Activated T-cell treated with anti-CD3 and anti-CD28 coated beads for 4 hours (primary cell): ENCODE measurements at regions not wholly inside any gene's neighbourhood (a gene's known extent, or its start where the extent isn't known, plus 50 kb on each side); places are given as distances from the start of the nearest gene placed in this dataset.

Experiments
- DNase-seq: peaks from one replicate; pipeline ENCODE4 v3.0.0-alpha.2; 2020

- DNase-seq = no peak
Observed at GRCh38 chr7:114109721-114110120, 190.9 kb upstream of the PPP1R3A start.

- DNase-seq = no peak
Observed at GRCh38 chr7:114109304-114109703, 190.5 kb upstream of the PPP1R3A start.

GRCh38 chr7:114108510-114108909 is 189.7 kb upstream of the PPP1R3A start:
- DNase-seq = no peak

GRCh38 chr7:114107522-114107921 is 188.7 kb upstream of the PPP1R3A start:
- DNase-seq = no peak

- DNase-seq = no peak
Observed at GRCh38 chr7:114104035-114104434, 185.2 kb upstream of the PPP1R3A start.

GRCh38 chr7:114102996-114103395 is 184.2 kb upstream of the PPP1R3A start:
- no peak for DNase-seq

- no peak for DNase-seq
Observed at GRCh38 chr7:114102131-114102530, 183.3 kb upstream of the PPP1R3A start.

- DNase-seq = no peak
Observed at GRCh38 chr7:114100810-114101209, 182.0 kb upstream of the PPP1R3A start.

GRCh38 chr7:114099337-114099736 is 180.5 kb upstream of the PPP1R3A start:
- DNase-seq = no peak

GRCh38 chr7:114095885-114096284 is 177.1 kb upstream of the PPP1R3A start:
- DNase-seq = no peak

- no peak for DNase-seq
Observed at GRCh38 chr7:114088470-114088940, 169.7 kb upstream of the PPP1R3A start.

- DNase-seq = no peak
Observed at GRCh38 chr7:114087653-114088469, 169.1 kb upstream of the PPP1R3A start.

GRCh38 chr7:114086914-114087652 is 168.3 kb upstream of the PPP1R3A start:
- no peak for DNase-seq

GRCh38 chr7:114086537-114086913 is 167.7 kb upstream of the PPP1R3A start:
- DNase-seq = no peak

- no peak for DNase-seq
Observed at GRCh38 chr7:114085592-114086501, 167.0 kb upstream of the PPP1R3A start.

- DNase-seq = no peak
Observed at GRCh38 chr7:114085313-114085591, 166.4 kb upstream of the PPP1R3A start.

- DNase-seq = no peak
Observed at GRCh38 chr7:114084472-114085312, 165.9 kb upstream of the PPP1R3A start.

- DNase-seq = no peak
Observed at GRCh38 chr7:114084002-114084471, 165.2 kb upstream of the PPP1R3A start.

GRCh38 chr7:114083166-114084001 is 164.6 kb upstream of the PPP1R3A start:
- no peak for DNase-seq

- no peak for DNase-seq
Observed at GRCh38 chr7:114082642-114083165, 163.9 kb upstream of the PPP1R3A start.
